Erythroblast (primary cell): ENCODE measurements at regions not wholly inside any gene's neighbourhood (a gene's known extent, or its start where the extent isn't known, plus 50 kb on each side); places are given as distances from the start of the nearest gene placed in this dataset.

Experiments
- GATA1 ChIP-seq: IDR thresholded peaks from 2 replicates; pipeline ENCODE4 v1.6.1; 2011; ENCODE audit warnings: low read depth, mild to moderate bottlenecking, control low read depth, low read length, moderate library complexity
- POLR2A ChIP-seq: IDR thresholded peaks from 2 replicates; pipeline ENCODE4 v1.6.1; 2011; ENCODE audit warnings: mild to moderate bottlenecking, low read length

DNA sequence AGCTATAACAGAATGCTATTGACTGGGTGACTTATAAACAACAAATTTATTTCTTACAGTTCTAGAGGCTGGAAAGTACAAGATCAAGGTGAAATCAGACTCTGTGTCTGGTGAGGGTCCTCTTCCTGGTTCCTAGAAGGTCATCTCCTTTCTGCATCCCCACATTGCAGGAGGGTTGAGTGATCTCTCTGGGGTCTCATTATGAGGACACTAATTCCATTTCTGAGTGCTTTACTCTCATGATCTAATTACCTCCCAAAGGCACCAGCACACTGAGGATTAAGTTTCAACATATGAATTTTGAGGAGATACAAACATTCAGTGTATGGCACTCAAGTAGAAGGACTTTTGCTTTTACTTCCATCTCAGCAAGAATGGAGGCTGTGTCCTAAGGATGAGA, 534.1 kb upstream of the KCNMB2 start:
- no peak for TF ChIP-seq POLR2A
- TF ChIP-seq GATA1: no peak
